OCI-LY7 (cell line): ENCODE measurements at regions not wholly inside any gene's neighbourhood (a gene's known extent, or its start where the extent isn't known, plus 50 kb on each side); places are given as distances from the start of the nearest gene placed in this dataset.

ENCODE experiments used
- EZH2phosphoT487 ChIP-seq: fragments of 200-600 bp; sonication (generic); IDR thresholded peaks from 2 replicates; pipeline ENCODE4 v1.6.1; 2018; ENCODE audit warnings: low read depth, borderline replicate concordance, mild to moderate bottlenecking, mixed run types, antibody characterized with exemption, low read length, moderate library complexity, mixed read lengths
- TF ChIP-seq, protein P1 (sequence below): fragments of 200-600 bp; sonication (generic); conservative IDR thresholded peaks from 2 replicates; pipeline ENCODE4 v1.5.1; 2014; ENCODE audit warnings: mild to moderate bottlenecking, antibody characterized with exemption, low read length, moderate library complexity, mixed read lengths

DNA sequence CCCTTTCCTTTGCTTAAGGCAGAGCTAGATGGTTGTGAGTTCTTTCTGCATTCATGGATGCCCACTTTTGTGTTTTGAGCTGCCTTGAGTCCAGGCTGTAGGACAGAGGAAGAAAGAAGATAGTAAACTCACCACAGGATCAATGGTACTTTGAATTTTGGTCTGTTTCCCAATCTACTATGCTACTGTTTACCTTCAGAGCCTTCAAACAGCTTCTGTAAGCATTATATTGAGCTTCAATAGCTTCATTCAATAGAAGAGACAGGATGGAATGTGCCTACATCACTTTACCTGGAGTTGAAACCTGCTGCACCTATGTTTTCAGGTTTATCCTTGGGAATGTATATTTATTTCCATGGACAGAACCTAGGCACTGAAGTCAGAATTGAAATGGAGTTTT lies 397.9 kb upstream of the DYNLRB2 start:
- TF ChIP-seq, protein P1, sequence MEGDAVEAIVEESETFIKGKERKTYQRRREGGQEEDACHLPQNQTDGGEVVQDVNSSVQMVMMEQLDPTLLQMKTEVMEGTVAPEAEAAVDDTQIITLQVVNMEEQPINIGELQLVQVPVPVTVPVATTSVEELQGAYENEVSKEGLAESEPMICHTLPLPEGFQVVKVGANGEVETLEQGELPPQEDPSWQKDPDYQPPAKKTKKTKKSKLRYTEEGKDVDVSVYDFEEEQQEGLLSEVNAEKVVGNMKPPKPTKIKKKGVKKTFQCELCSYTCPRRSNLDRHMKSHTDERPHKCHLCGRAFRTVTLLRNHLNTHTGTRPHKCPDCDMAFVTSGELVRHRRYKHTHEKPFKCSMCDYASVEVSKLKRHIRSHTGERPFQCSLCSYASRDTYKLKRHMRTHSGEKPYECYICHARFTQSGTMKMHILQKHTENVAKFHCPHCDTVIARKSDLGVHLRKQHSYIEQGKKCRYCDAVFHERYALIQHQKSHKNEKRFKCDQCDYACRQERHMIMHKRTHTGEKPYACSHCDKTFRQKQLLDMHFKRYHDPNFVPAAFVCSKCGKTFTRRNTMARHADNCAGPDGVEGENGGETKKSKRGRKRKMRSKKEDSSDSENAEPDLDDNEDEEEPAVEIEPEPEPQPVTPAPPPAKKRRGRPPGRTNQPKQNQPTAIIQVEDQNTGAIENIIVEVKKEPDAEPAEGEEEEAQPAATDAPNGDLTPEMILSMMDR = no peak
- no peak for TF ChIP-seq EZH2phosphoT487
